ENCODE measurements at regions not wholly inside any gene's neighbourhood (a gene's known extent, or its start where the extent isn't known, plus 50 kb on each side); places are given as distances from the start of the nearest gene placed in this dataset.

GRCh38 chr15:62287066-62287857 lies 122.2 kb upstream of the C2CD4B start:
- Histone ChIP-seq H3K23ac (ENCODE audit: low read depth, low read length, poor library complexity) (no peak overlapping the region), H3K27ac (replicated peaks; ENCODE audit: low read length) (no peak overlapping the region), H3K4ac (ENCODE audit: low read length) (no peak overlapping the region), H3K27me3 (ENCODE audit: control insufficient read depth in 3 of 3, insufficient read depth in 3 of 3, low read depth in 1 of 3, low read length in 3 of 3) (peaks cover 0 to 4% (median 0%) of the 10 kb centered on the region in 3 experiments), H2AK5ac (ENCODE audit: low read depth, low read length) (no peak overlapping the region), H2BK120ac (ENCODE audit: low read depth, low read length) (no peak overlapping the region), H3K4me1 (ENCODE audit: control insufficient read depth in 2 of 2, insufficient read depth in 1 of 2, low read depth in 1 of 2, low read length in 2 of 2) (no peaks in the 10 kb centered on the region), H3K9ac (ENCODE audit: low read depth, low read length, poor library complexity) (no peak overlapping the region), H3K18ac (ENCODE audit: low read length) (no peak overlapping the region), H4K8ac (ENCODE audit: low read depth, low read length) (no peak overlapping the region), H3K4me3 (ENCODE audit: low read length in 2 of 2) (no peak overlapping the region), H2BK12ac (ENCODE audit: low read length) (no peak overlapping the region), H2AFZ (ENCODE audit: low read length) (no peak overlapping the region), H3K14ac (ENCODE audit: low read length) (no peak overlapping the region), H4K91ac (ENCODE audit: low read depth, low read length, poor library complexity) (no peak overlapping the region), H2BK15ac (ENCODE audit: low read length) (no peak overlapping the region), H3K9me3 (replicated peaks in 1 of 2; ENCODE audit: control insufficient read depth in 2 of 2, insufficient read depth in 1 of 2, low read depth in 1 of 2, low read length in 2 of 2) (no peaks in the 10 kb centered on the region), H3K79me1 (ENCODE audit: low read depth, low read length) (no peaks in the 10 kb centered on the region), H3K4me2 (ENCODE audit: insufficient read depth, low read length, poor library complexity, severe bottlenecking) (no peak overlapping the region), H3K36me3 (replicated peaks in 1 of 2; ENCODE audit: control insufficient read depth in 2 of 2, insufficient read depth in 2 of 2, low read length in 2 of 2) (no peaks in the 10 kb centered on the region), H2BK5ac (ENCODE audit: low read length) (no peak overlapping the region)
- no peak for DNase-seq (ENCODE audit: low spot score)
- no CpG with 5 or more reads among the region's 4 CpGs for WGBS, 2 donors (ENCODE audit: extremely low coverage in 2 of 2, insufficient read length in 2 of 2, insufficient replicate concordance in 1 of 2)

- H3K27me3 ChIP-seq (ENCODE audit: control insufficient read depth in 3 of 3, insufficient read depth in 3 of 3, low read depth in 1 of 3, low read length in 3 of 3), result peaks cover 0 to 4% (median 0%) of the 10 kb centered on the region in 3 experiments
- no peak overlapping the region for H3K14ac ChIP-seq (ENCODE audit: low read length)
- no peaks in the 10 kb centered on the region for H3K9me3 ChIP-seq (replicated peaks in 1 of 2; ENCODE audit: control insufficient read depth in 2 of 2, insufficient read depth in 1 of 2, low read depth in 1 of 2, low read length in 2 of 2)
- no peak overlapping the region for H2BK15ac ChIP-seq (ENCODE audit: low read length)
- H2AK5ac ChIP-seq (ENCODE audit: low read depth, low read length), result no peak overlapping the region
- H2BK120ac ChIP-seq (ENCODE audit: low read depth, low read length), result no peak overlapping the region
- H2BK12ac ChIP-seq (ENCODE audit: low read length), result no peak overlapping the region
- no peak overlapping the region for H3K4ac ChIP-seq (ENCODE audit: low read length)
- H2AFZ ChIP-seq (ENCODE audit: low read length), result no peak overlapping the region
- no peaks in the 10 kb centered on the region for H3K79me1 ChIP-seq (ENCODE audit: low read depth, low read length)
- no peak overlapping the region for H3K9ac ChIP-seq (ENCODE audit: low read depth, low read length, poor library complexity)
- no peak overlapping the region for H3K23ac ChIP-seq (ENCODE audit: low read depth, low read length, poor library complexity)
- H3K27ac ChIP-seq (replicated peaks; ENCODE audit: low read length), result no peak overlapping the region
- no peak overlapping the region for H4K91ac ChIP-seq (ENCODE audit: low read depth, low read length, poor library complexity)
- no peak overlapping the region for H3K18ac ChIP-seq (ENCODE audit: low read length)
- no peaks in the 10 kb centered on the region for H3K36me3 ChIP-seq (replicated peaks in 1 of 2; ENCODE audit: control insufficient read depth in 2 of 2, insufficient read depth in 2 of 2, low read length in 2 of 2)
- H4K8ac ChIP-seq (ENCODE audit: low read depth, low read length), result no peak overlapping the region
- no peaks in the 10 kb centered on the region for H3K4me1 ChIP-seq (ENCODE audit: control insufficient read depth in 2 of 2, insufficient read depth in 1 of 2, low read depth in 1 of 2, low read length in 2 of 2)
- H2BK5ac ChIP-seq (ENCODE audit: low read length), result no peak overlapping the region
- DNase-seq (ENCODE audit: low spot score), result no peak
- WGBS, 2 donors (ENCODE audit: extremely low coverage in 2 of 2, insufficient read length in 2 of 2, insufficient replicate concordance in 1 of 2), result no CpG with 5 or more reads among the region's 6 CpGs
- H3K4me3 ChIP-seq (ENCODE audit: low read length in 2 of 2), result no peak overlapping the region
- no peak overlapping the region for H3K4me2 ChIP-seq (ENCODE audit: insufficient read depth, low read length, poor library complexity, severe bottlenecking)
Measured at GRCh38 chr15:62288361-62289017, 123.4 kb upstream of the C2CD4B start.

DNA sequence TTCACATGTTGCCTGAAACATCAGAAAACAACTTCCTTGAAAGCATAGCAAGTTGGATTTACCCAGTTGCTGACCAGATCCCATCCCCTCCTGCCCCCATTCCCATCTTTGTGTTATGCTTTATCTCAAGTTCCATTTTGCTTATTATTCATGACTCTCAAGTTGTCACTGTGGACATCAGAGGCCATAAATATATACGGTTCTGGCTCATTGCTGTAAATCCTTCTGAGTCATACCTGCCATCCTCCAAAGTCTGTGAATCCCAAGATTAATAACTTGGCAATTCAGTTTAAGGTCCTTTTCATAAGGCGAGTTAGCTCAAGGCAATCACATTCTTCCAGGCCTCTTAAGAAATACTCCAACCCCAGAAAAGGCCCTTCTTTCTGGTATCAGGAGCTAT lies 126.2 kb upstream of the C2CD4B start:
- no CpG with 5 or more reads among the region's 2 CpGs for WGBS, 2 donors (ENCODE audit: extremely low coverage in 2 of 2, insufficient read length in 2 of 2, insufficient replicate concordance in 1 of 2)
- H2BK5ac ChIP-seq (ENCODE audit: low read length), result no peak overlapping the region
- H4K8ac ChIP-seq (ENCODE audit: low read depth, low read length), result no peak overlapping the region
- no peak overlapping the region for H3K4ac ChIP-seq (ENCODE audit: low read length)
- no peak for DNase-seq (ENCODE audit: low spot score)
- no peak overlapping the region for H2BK15ac ChIP-seq (ENCODE audit: low read length)
- H3K18ac ChIP-seq (ENCODE audit: low read length), result no peak overlapping the region
- H3K9ac ChIP-seq (ENCODE audit: low read depth, low read length, poor library complexity), result no peak overlapping the region
- peaks cover 0 to 10% (median 0%) of the 10 kb centered on the region in 3 experiments for H3K27me3 ChIP-seq (ENCODE audit: control insufficient read depth in 3 of 3, insufficient read depth in 3 of 3, low read depth in 1 of 3, low read length in 3 of 3)
- no peak overlapping the region for H2AFZ ChIP-seq (ENCODE audit: low read length)
- H4K91ac ChIP-seq (ENCODE audit: low read depth, low read length, poor library complexity), result no peak overlapping the region
- H3K27ac ChIP-seq (replicated peaks; ENCODE audit: low read length), result no peak overlapping the region
- no peak overlapping the region for H2AK5ac ChIP-seq (ENCODE audit: low read depth, low read length)
- H3K36me3 ChIP-seq (replicated peaks in 1 of 2; ENCODE audit: control insufficient read depth in 2 of 2, insufficient read depth in 2 of 2, low read length in 2 of 2), result no peaks in the 10 kb centered on the region
- no peaks in the 10 kb centered on the region for H3K4me1 ChIP-seq (ENCODE audit: control insufficient read depth in 2 of 2, insufficient read depth in 1 of 2, low read depth in 1 of 2, low read length in 2 of 2)
- no peak overlapping the region for H2BK12ac ChIP-seq (ENCODE audit: low read length)
- H3K4me3 ChIP-seq (ENCODE audit: low read length in 2 of 2), result no peak overlapping the region
- no peak overlapping the region for H2BK120ac ChIP-seq (ENCODE audit: low read depth, low read length)
- no peak overlapping the region for H3K23ac ChIP-seq (ENCODE audit: low read depth, low read length, poor library complexity)
- H3K9me3 ChIP-seq (replicated peaks in 1 of 2; ENCODE audit: control insufficient read depth in 2 of 2, insufficient read depth in 1 of 2, low read depth in 1 of 2, low read length in 2 of 2), result no peaks in the 10 kb centered on the region
- H3K14ac ChIP-seq (ENCODE audit: low read length), result no peak overlapping the region
- no peaks in the 10 kb centered on the region for H3K79me1 ChIP-seq (ENCODE audit: low read depth, low read length)
- no peak overlapping the region for H3K4me2 ChIP-seq (ENCODE audit: insufficient read depth, low read length, poor library complexity, severe bottlenecking)

DNA sequence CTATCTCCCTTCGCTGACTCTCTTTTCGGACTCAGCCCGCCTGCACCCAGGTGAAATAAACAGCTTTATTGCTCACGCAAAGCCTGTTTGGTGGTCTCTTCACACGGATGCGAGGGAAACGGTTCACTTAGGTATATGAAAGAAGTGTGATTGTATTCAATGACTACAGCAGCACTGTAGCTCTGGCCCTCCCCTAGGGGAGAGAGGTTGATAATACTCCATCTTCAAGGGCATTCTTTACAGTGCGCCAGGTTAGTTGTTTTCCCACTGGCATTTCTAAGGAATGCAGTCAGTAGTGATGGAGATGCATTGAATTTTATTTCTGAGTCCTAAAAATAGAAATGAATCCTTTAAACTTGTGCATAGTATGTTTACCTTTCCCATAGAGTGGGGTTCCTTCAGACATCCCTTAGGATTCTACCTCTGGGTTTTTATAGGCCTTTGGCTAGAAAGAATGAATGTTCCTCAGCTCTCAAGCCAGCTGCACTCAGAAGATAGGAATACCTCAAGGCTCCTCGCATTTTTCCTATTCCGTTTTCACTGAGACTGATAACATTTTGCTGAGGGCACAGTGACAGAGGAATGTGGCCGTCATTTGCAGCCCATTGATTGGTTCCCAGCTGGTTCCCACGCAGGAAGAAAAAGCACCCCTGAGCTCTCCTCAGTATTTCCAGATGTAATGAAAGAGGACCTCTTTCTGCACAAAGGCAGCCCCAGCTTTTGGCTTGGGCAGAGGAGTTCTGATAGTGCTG lies 131.8 kb upstream of the C2CD4B start:
- H3K9me3 ChIP-seq (replicated peaks in 1 of 2; ENCODE audit: control insufficient read depth in 2 of 2, insufficient read depth in 1 of 2, low read depth in 1 of 2, low read length in 2 of 2), result no peaks in the 10 kb centered on the region
- H3K9ac ChIP-seq (ENCODE audit: low read depth, low read length, poor library complexity), result no peak overlapping the region
- H2BK5ac ChIP-seq (ENCODE audit: low read length), result no peak overlapping the region
- H2BK120ac ChIP-seq (ENCODE audit: low read depth, low read length), result no peak overlapping the region
- H2AK5ac ChIP-seq (ENCODE audit: low read depth, low read length), result no peak overlapping the region
- no peak overlapping the region for H3K4ac ChIP-seq (ENCODE audit: low read length)
- H3K27ac ChIP-seq (replicated peaks; ENCODE audit: low read length), result no peak overlapping the region
- no peak overlapping the region for H4K8ac ChIP-seq (ENCODE audit: low read depth, low read length)
- H3K27me3 ChIP-seq (ENCODE audit: control insufficient read depth in 3 of 3, insufficient read depth in 3 of 3, low read depth in 1 of 3, low read length in 3 of 3), result peaks cover 0 to 6% (median 0%) of the 10 kb centered on the region in 3 experiments
- no peak overlapping the region for H2AFZ ChIP-seq (ENCODE audit: low read length)
- H3K36me3 ChIP-seq (replicated peaks in 1 of 2; ENCODE audit: control insufficient read depth in 2 of 2, insufficient read depth in 2 of 2, low read length in 2 of 2), result no peaks in the 10 kb centered on the region
- H3K23ac ChIP-seq (ENCODE audit: low read depth, low read length, poor library complexity), result no peak overlapping the region
- H3K18ac ChIP-seq (ENCODE audit: low read length), result no peak overlapping the region
- H3K4me2 ChIP-seq (ENCODE audit: insufficient read depth, low read length, poor library complexity, severe bottlenecking), result no peak overlapping the region
- WGBS, 2 donors (ENCODE audit: extremely low coverage in 2 of 2, insufficient read length in 2 of 2, insufficient replicate concordance in 1 of 2), result no CpG with 5 or more reads among the region's 12 CpGs
- no peak for DNase-seq (ENCODE audit: low spot score)
- H3K79me1 ChIP-seq (ENCODE audit: low read depth, low read length), result no peaks in the 10 kb centered on the region
- H4K91ac ChIP-seq (ENCODE audit: low read depth, low read length, poor library complexity), result no peak overlapping the region
- no peak overlapping the region for H3K4me3 ChIP-seq (ENCODE audit: low read length in 2 of 2)
- peaks cover 0 to 3% of the 10 kb centered on the region in 2 donors for H3K4me1 ChIP-seq (ENCODE audit: control insufficient read depth in 2 of 2, insufficient read depth in 1 of 2, low read depth in 1 of 2, low read length in 2 of 2)
- H2BK15ac ChIP-seq (ENCODE audit: low read length), result no peak overlapping the region
- H3K14ac ChIP-seq (ENCODE audit: low read length), result no peak overlapping the region
- H2BK12ac ChIP-seq (ENCODE audit: low read length), result no peak overlapping the region
